Keratinocyte (primary cell): ENCODE measurements at regions not wholly inside any gene's neighbourhood (a gene's known extent, or its start where the extent isn't known, plus 50 kb on each side); places are given as distances from the start of the nearest gene placed in this dataset.

Source experiments
- DNase-seq: peaks from one replicate; pipeline ENCODE4 v3.0.0-alpha.2; 2011; ENCODE audit warnings: low read depth, missing footprints, low spot score
- FAIRE-seq: peaks from 2 replicates; lab custom pipeline; 2011; peaks lifted over from hg19 to GRCh38; lab: Jason Lieb, UNC
- H2AFZ ChIP-seq: 2 replicates; pipeline ENCODE4 v1.6.0; 2012; ENCODE audit warnings: low read length, control low read depth, inconsistent platforms; ENCODE audit not compliant: control insufficient read depth
- H3K27ac ChIP-seq: 2 replicates; pipeline ENCODE4 v1.5.1; 2011; ENCODE audit warnings: low read length; ENCODE audit not compliant: control insufficient read depth, insufficient read depth
- H3K27me3 ChIP-seq: 3 replicates; pipeline ENCODE4 v1.6.0; 2011; ENCODE audit warnings: low read length; ENCODE audit not compliant: control insufficient read depth, insufficient read depth; ENCODE audit errors: extremely low read depth
- H3K36me3 ChIP-seq, 2 experiments: 2 replicates in 1 of 2; 3 replicates in 1 of 2; pipeline ENCODE4 v1.5.1; 2011; ENCODE audit warnings: low read length in 2 of 2, mild to moderate bottlenecking in 1 of 2; ENCODE audit not compliant: control insufficient read depth in 2 of 2, insufficient read depth in 2 of 2; ENCODE audit errors: extremely low read depth in 1 of 2
- H3K4me1 ChIP-seq: 3 replicates; pipeline ENCODE4 v1.5.1; 2011; ENCODE audit warnings: low read length; ENCODE audit not compliant: control insufficient read depth, insufficient read depth; ENCODE audit errors: extremely low read depth
- H3K4me2 ChIP-seq: 3 replicates; pipeline ENCODE4 v1.6.0; 2011; ENCODE audit warnings: low read depth, low read length; ENCODE audit not compliant: control insufficient read depth, insufficient read depth; ENCODE audit errors: extremely low read depth
- H3K4me3 ChIP-seq, 3 experiments: fragments of 200-600 bp in 1 of 3; sonication (generic) in 1 of 3; 2 replicates in 2 of 3; 3 replicates in 1 of 3; pipeline ENCODE4 v1.5.1; 2011 to 2016; ENCODE audit warnings: low read length in 3 of 3, mild to moderate bottlenecking in 3 of 3, control low read depth in 2 of 3, inconsistent platforms in 1 of 3, low read depth in 1 of 3, mixed read lengths in 1 of 3, mixed run types in 1 of 3, moderate library complexity in 1 of 3; ENCODE audit not compliant: control insufficient read depth in 2 of 3, insufficient read depth in 2 of 3; ENCODE audit errors: extremely low read depth in 1 of 3
- H3K79me2 ChIP-seq: 2 replicates; pipeline ENCODE4 v1.6.0; 2012; ENCODE audit warnings: low read length; ENCODE audit not compliant: control insufficient read depth, insufficient read depth
- H3K9ac ChIP-seq: 3 replicates; pipeline ENCODE4 v1.6.0; 2011; ENCODE audit warnings: low read length; ENCODE audit not compliant: control insufficient read depth, insufficient read depth; ENCODE audit errors: extremely low read depth
- H3K9me1 ChIP-seq: 3 replicates; pipeline ENCODE4 v1.6.0; 2011; ENCODE audit warnings: low read length; ENCODE audit not compliant: control insufficient read depth, insufficient read depth; ENCODE audit errors: extremely low read depth
- H3K9me3 ChIP-seq: 2 replicates; pipeline ENCODE4 v1.5.1; 2012; ENCODE audit warnings: low read depth, low read length; ENCODE audit not compliant: control insufficient read depth
- H4K20me1 ChIP-seq: 3 replicates; pipeline ENCODE4 v1.6.0; 2011; ENCODE audit warnings: low read length; ENCODE audit not compliant: control insufficient read depth, insufficient read depth; ENCODE audit errors: extremely low read depth
- EZH2 ChIP-seq: IDR thresholded peaks from one replicate; pipeline ENCODE4 v1.6.1; 2012; ENCODE audit warnings: inconsistent platforms, mild to moderate bottlenecking, low read length, moderate library complexity
- dilution Hi-C: fragments of 300-500 bp; cut with MboI; formaldehyde crosslinking; loops from one replicate; pipeline ENCODE4 v1.7.0; 2020; ENCODE audit warnings: low sequenced_read_pairs; ENCODE audit not compliant: extremely low pct_ligation_motif_present
- TF ChIP-seq, protein P1 (sequence below), 3 experiments: IDR thresholded peaks in 1 of 3; conservative IDR thresholded peaks in 1 of 3; optimal IDR thresholded peaks in 1 of 3; 2 replicates in 2 of 3; 3 replicates in 1 of 3; pipeline versions ENCODE3 to v1.5.1; 2011; ENCODE audit warnings: low read length in 3 of 3, mild to moderate bottlenecking in 3 of 3, moderate library complexity in 2 of 3, control low read depth in 1 of 3, inconsistent platforms in 1 of 3; ENCODE audit not compliant: insufficient read depth in 2 of 3; ENCODE audit errors: extremely low read depth in 1 of 3

DNA sequence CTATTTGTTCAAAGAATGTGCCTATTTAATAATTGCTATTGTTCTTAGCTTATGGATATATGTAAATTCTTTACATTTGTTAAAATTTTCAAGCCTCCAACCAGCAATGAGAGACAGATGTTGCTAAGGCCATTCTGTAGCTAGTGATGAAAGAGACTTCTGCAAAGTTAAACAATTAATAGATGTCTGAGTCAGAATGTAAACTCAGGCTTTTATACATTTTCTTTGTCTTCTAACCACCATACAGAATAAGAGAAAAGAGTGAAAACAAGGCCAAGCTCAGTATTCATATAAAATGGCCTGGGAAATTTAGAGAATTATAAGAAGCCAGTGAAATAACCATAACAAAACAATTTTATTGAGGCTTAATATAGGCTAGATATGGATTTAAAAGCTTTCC, 1102.3 kb upstream of the SEL1L start:
- no peaks in the 10 kb centered on the region for H4K20me1 ChIP-seq
- no peaks in the 10 kb centered on the region for H3K9me3 ChIP-seq
- no peaks in the 10 kb centered on the region for H3K4me1 ChIP-seq
- TF ChIP-seq, protein P1, sequence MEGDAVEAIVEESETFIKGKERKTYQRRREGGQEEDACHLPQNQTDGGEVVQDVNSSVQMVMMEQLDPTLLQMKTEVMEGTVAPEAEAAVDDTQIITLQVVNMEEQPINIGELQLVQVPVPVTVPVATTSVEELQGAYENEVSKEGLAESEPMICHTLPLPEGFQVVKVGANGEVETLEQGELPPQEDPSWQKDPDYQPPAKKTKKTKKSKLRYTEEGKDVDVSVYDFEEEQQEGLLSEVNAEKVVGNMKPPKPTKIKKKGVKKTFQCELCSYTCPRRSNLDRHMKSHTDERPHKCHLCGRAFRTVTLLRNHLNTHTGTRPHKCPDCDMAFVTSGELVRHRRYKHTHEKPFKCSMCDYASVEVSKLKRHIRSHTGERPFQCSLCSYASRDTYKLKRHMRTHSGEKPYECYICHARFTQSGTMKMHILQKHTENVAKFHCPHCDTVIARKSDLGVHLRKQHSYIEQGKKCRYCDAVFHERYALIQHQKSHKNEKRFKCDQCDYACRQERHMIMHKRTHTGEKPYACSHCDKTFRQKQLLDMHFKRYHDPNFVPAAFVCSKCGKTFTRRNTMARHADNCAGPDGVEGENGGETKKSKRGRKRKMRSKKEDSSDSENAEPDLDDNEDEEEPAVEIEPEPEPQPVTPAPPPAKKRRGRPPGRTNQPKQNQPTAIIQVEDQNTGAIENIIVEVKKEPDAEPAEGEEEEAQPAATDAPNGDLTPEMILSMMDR (optimal IDR thresholded peaks at IDR 0.05 in 1 of 3, IDR thresholded peaks at IDR 0.05 in 1 of 3, conservative IDR thresholded peaks at IDR 0.05 in 1 of 3; ENCODE audit: extremely low read depth in 1 of 3, insufficient read depth in 2 of 3, low read length in 3 of 3) = no peak
- TF ChIP-seq EZH2 = no peak
- H3K36me3 ChIP-seq = no peaks in the 10 kb centered on the region
- H3K27ac ChIP-seq = no peak overlapping the region
- no peaks in the 10 kb centered on the region for H3K79me2 ChIP-seq
- DNase-seq = no peak
- no peaks in the 10 kb centered on the region for H3K27me3 ChIP-seq
- no peak overlapping the region for H3K4me2 ChIP-seq
- H3K9me1 ChIP-seq = no peaks in the 10 kb centered on the region
- H2AFZ ChIP-seq = no peak overlapping the region
- no peak overlapping the region for H3K9ac ChIP-seq
- dilution Hi-C loops = no loop called here
- no peak for FAIRE-seq
- H3K4me3 ChIP-seq = no peak overlapping the region

DNA sequence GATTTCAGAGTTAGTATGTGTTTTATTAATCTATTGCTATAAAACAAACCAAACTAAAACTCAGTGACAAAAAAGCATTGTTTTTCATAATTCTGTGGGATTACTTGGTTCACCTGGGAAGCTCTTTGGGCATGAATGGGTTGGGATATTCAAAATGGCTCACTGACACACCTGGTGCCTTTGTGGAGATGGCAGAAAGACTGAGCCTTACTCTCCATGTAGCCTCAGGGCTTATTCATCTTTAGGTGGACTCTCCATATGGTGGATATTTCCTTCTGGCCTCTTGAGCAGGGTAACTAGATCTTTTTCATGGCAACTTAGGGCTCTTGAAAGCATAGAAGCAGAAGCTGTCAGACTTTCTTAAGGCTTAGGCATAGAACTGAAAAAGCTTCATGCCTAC, 1102.8 kb upstream of the SEL1L start:
- FAIRE-seq (no peak), DNase-seq (no peak)
- H3K9ac ChIP-seq = no peak overlapping the region
- H2AFZ ChIP-seq = no peak overlapping the region
- H4K20me1 ChIP-seq = no peaks in the 10 kb centered on the region
- TF ChIP-seq, protein P1 (optimal IDR thresholded peaks at IDR 0.05 in 1 of 3, IDR thresholded peaks at IDR 0.05 in 1 of 3, conservative IDR thresholded peaks at IDR 0.05 in 1 of 3; ENCODE audit: extremely low read depth in 1 of 3, insufficient read depth in 2 of 3, low read length in 3 of 3) = no peak
- dilution Hi-C loops = no loop called here
- H3K36me3 ChIP-seq = no peaks in the 10 kb centered on the region
- H3K9me3 ChIP-seq = no peaks in the 10 kb centered on the region
- no peak overlapping the region for H3K4me2 ChIP-seq
- H3K9me1 ChIP-seq = no peaks in the 10 kb centered on the region
- H3K27me3 ChIP-seq = no peaks in the 10 kb centered on the region
- no peaks in the 10 kb centered on the region for H3K4me1 ChIP-seq
- no peak overlapping the region for H3K27ac ChIP-seq
- H3K79me2 ChIP-seq = no peaks in the 10 kb centered on the region
- no peak overlapping the region for H3K4me3 ChIP-seq
